Kidney (tissue), 13 donors: ENCODE measurements at regions not wholly inside any gene's neighbourhood (a gene's known extent, or its start where the extent isn't known, plus 50 kb on each side); places are given as distances from the start of the nearest gene placed in this dataset.

Source experiments
- DNase-seq, 5 donors: peaks; one replicate each; pipeline ENCODE4 v3.0.0-alpha.2; 2013 to 2020
- FAIRE-seq: peaks from 2 replicates; lab custom pipeline; 2012; peaks lifted over from hg19 to GRCh38; lab: Jason Lieb, UNC
- H3K27ac ChIP-seq, 2 donors: one replicate each; pipeline ENCODE4 v1.7.0; 2013; ENCODE audit warnings: low read depth in 2 of 2, low read length in 2 of 2, inconsistent platforms in 1 of 2
- H3K27me3 ChIP-seq: one replicate; pipeline ENCODE4 v1.7.1; 2013; ENCODE audit warnings: low read length, inconsistent platforms; ENCODE audit not compliant: control insufficient read depth, insufficient read depth
- H3K36me3 ChIP-seq, 3 donors: one replicate each; pipeline versions ENCODE4 v1.7.0 to v1.7.1; 2013; ENCODE audit warnings: low read length in 3 of 3, control low read depth in 1 of 3, inconsistent platforms in 1 of 3; ENCODE audit not compliant: insufficient read depth in 3 of 3, control insufficient read depth in 2 of 3
- H3K4me1 ChIP-seq, 3 donors: one replicate each; pipeline versions ENCODE4 v1.7.0 to v1.7.1; 2013; ENCODE audit warnings: low read length in 3 of 3, inconsistent platforms in 1 of 3, low read depth in 1 of 3; ENCODE audit not compliant: control insufficient read depth in 2 of 3, insufficient read depth in 2 of 3
- H3K4me3 ChIP-seq, 3 donors: one replicate each; pipeline versions ENCODE4 v1.7.0 to v1.8.1; 2013; ENCODE audit warnings: low read length in 3 of 3, control low read depth in 1 of 3, inconsistent platforms in 1 of 3
- H3K9ac ChIP-seq, 3 donors: one replicate each; pipeline versions ENCODE4 v1.7.0 to v1.7.1; 2013; ENCODE audit warnings: low read length in 3 of 3, control low read depth in 1 of 3, inconsistent platforms in 1 of 3
- H3K9me3 ChIP-seq, 3 donors: one replicate each; pipeline versions ENCODE4 v1.7.0 to v1.7.1; 2013; ENCODE audit warnings: low read length in 3 of 3, control low read depth in 1 of 3, inconsistent platforms in 1 of 3; ENCODE audit not compliant: control insufficient read depth in 2 of 3, insufficient read depth in 1 of 3
- CTCF ChIP-seq: IDR thresholded peaks from 3 replicates; pipeline ENCODE4 v1.5.1; 2012; ENCODE audit warnings: mild to moderate bottlenecking, moderate library complexity, borderline replicate concordance; ENCODE audit not compliant: insufficient read depth; ENCODE audit errors: extremely low read depth
- intact Hi-C: fragments of 100-400 bp; cut with DNase I; formaldehyde crosslinking; loops from one replicate; pipeline ENCODE4 v1.11.1; 2022
- donor health status: control.
- donor health status: control.
- donor health status: control.
- donor health status: control.
- donor health status: control.
- donor health status: DM: yes; HTN: yes; CAD: no.
- donor health status: Normal renal cell carcinoma (clear cell type).

GRCh38 chr6:6736791-6737654 is 148.5 kb downstream of the LY86 start:
- intact Hi-C loops: no loop called here
- DNase-seq: peak; percentile 88 to 95 (median 91)
- no peaks in the 10 kb centered on the region for H3K9me3 ChIP-seq
- TF ChIP-seq CTCF: no peak
- no peaks in the 10 kb centered on the region for H3K27me3 ChIP-seq
- H3K4me3 ChIP-seq: peak overlapping the region; percentile 68 to 88 (median 68)
- H3K27ac ChIP-seq: peak overlapping the region in 1 of 2 donors; percentile 30
- no peak for FAIRE-seq
- H3K4me1 ChIP-seq: peaks cover 0 to 8% (median 0%) of the 10 kb centered on the region in 3 donors
- no peaks in the 10 kb centered on the region for H3K36me3 ChIP-seq
- H3K9ac ChIP-seq: peak overlapping the region in 1 of 3 donors; percentile 34

- H3K4me3 ChIP-seq: peak overlapping the region; percentile 1 to 88 (median 68)
- H3K9ac ChIP-seq: peak overlapping the region in 1 of 3 donors; percentile 11
- H3K36me3 ChIP-seq: no peaks in the 10 kb centered on the region
- H3K4me1 ChIP-seq: peaks cover 0 to 8% (median 0%) of the 10 kb centered on the region in 3 donors
- no peak for FAIRE-seq
- no peak for DNase-seq
- no peaks in the 10 kb centered on the region for H3K27me3 ChIP-seq
- H3K27ac ChIP-seq: peak overlapping the region in 1 of 2 donors; percentile 30
- intact Hi-C loops: no loop called here
- TF ChIP-seq CTCF: no peak
- H3K9me3 ChIP-seq: no peaks in the 10 kb centered on the region
Measured at GRCh38 chr6:6737671-6738070, 149.2 kb downstream of the LY86 start.

GRCh38 chr6:6738108-6738507 is 149.6 kb downstream of the LY86 start:
- TF ChIP-seq CTCF: no peak
- no peaks in the 10 kb centered on the region for H3K36me3 ChIP-seq
- no peaks in the 10 kb centered on the region for H3K9me3 ChIP-seq
- DNase-seq: no peak
- intact Hi-C loops: no loop called here
- no peak overlapping the region for H3K27ac ChIP-seq
- H3K27me3 ChIP-seq: no peaks in the 10 kb centered on the region
- H3K4me3 ChIP-seq: no peak overlapping the region
- no peak for FAIRE-seq
- no peak overlapping the region for H3K9ac ChIP-seq
- peaks cover 0 to 8% (median 0%) of the 10 kb centered on the region in 3 donors for H3K4me1 ChIP-seq
